HG03520 (cell line): ENCODE measurements at regions not wholly inside any gene's neighbourhood (a gene's known extent, or its start where the extent isn't known, plus 50 kb on each side); places are given as distances from the start of the nearest gene placed in this dataset.

ENCODE experiments used
- ATAC-seq: cut with Tn5 transposase; IDR thresholded peaks from one replicate; pipeline ENCODE4 v1.9.1; 2021; ENCODE audit warnings: mild to moderate bottlenecking, moderate library complexity; ENCODE audit not compliant: unreplicated experiment

- no peak for ATAC-seq
Measured at GRCh38 chr2:143965493-143966164, 554.3 kb downstream of the ZEB2 start.

DNA sequence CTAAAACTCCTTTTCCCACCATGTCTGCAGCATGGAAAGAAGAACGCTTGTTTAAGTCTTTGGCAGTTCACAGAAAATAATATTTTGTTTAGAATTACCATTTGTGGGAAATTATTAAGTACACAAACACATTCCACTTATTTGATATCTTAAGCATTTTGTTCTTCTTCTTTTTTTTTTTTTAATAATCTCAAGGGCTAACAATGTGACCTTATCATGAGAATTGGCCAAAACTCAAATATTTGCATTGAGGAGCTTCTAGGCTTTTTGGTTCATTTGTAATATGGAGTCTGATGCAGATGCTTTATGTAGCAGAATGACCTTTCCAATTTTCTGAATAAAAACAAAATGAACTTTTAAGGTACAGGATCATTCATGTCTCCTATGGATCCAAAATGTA lies 555.0 kb downstream of the ZEB2 start:
- ATAC-seq: no peak

DNA sequence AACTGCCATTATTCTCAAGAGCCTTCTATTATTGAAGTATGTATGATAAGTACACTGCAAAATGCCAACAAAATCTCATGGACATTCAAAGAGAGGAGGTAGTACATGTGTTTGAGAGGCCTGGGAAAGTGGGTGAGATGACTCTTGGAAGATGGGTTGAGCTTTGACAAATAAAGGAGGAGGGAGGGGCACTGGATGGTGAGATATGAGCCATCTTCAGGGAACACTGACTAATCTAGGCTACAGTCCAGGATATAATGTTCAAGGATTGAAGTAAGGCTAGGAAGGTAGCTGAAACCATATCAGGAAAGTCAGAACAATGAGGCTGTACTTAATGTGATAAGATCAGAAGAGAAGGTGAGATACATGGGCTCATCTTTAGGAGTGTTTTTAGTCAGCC lies 559.7 kb downstream of the ZEB2 start:
- no peak for ATAC-seq

DNA sequence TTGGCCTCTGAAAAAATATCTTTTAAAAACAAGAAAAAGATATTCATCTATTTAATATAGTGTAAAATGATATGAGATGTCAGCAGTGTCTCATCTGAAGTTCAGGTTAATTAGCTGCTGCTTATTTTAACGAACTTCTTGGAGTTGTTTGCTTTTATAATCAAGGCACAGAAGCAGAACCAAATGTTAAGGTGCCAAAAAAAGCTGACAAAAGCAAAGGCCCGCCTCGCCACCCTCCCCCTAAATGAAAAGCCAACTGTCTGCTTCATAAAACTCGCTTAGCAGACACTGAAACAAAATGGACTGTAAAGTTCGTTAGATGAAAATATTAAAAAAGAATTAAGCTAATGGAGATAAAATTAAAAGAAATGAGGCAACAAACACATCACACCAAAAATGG lies 562.6 kb downstream of the ZEB2 start:
- ATAC-seq: no peak

DNA sequence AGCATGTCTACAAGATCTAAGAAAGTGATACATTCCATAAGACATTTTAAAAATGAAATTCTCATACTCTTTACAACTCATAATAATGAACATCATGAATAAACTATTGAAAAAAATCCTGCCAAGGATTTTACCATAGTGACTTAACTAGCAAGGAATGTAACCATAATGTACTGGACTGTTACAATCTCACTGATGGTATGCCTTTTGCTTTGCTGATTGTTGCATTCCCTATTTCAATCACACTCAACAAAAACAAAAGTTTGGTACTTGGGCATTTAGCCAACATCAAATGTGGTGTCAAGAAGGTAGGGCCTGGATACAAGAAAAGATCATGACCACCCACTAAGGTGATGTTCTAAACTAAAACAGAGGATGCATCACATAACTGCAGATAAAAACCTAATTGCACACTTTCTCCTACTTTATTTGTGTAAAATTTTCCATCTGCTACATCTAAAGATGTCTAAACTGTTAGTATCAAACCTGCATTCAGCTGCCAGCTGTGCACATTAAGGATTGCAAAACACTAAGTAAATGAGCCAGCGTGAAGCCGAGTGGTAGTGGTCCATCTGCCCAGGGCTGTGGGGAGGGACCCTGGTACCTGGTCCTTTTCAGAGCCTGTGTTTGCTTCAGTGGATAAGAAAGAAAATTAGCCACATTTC lies 564.4 kb downstream of the ZEB2 start:
- ATAC-seq: no peak

DNA sequence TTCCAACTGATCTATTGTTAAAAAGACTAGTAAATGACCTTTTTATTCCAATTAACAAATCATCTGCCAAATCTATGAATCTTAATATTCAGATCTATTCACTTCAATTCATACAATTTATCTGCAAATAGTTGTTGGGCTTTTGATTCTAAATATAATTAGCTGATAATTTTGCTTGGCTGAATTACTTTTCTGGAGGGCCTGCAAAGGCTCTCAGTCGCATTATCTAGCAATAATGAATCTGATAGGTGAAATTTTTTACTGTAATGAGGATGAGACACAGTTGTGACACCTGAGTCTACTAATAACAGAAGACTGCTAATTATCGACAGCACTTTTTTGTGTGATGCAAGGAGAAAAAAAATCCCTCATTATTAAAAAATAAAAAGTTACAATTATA lies 565.1 kb downstream of the ZEB2 start:
- ATAC-seq: no peak

DNA sequence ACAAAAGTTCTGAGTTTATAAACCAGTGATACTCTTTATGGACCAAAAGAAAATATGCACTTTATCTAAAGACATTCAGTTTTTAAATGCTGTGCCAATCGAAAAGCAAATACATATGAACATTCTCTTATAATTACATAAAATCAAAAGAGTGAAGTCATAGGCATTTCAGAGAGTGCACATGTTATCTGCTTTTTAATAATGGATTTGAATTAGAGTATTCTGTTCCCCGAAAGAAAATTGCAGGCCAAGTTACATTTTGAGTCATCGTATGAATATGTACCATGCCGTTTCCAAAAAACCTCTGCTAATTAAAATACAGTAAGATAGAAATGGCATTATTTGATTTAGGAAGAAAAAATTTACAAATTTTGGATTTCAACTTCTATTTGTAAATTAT lies 565.7 kb downstream of the ZEB2 start:
- no peak for ATAC-seq

GRCh38 chr2:143953451-143954030 lies 566.4 kb downstream of the ZEB2 start:
- ATAC-seq: no peak

GRCh38 chr2:143952536-143952935 lies 567.4 kb downstream of the ZEB2 start:
- no peak for ATAC-seq

DNA sequence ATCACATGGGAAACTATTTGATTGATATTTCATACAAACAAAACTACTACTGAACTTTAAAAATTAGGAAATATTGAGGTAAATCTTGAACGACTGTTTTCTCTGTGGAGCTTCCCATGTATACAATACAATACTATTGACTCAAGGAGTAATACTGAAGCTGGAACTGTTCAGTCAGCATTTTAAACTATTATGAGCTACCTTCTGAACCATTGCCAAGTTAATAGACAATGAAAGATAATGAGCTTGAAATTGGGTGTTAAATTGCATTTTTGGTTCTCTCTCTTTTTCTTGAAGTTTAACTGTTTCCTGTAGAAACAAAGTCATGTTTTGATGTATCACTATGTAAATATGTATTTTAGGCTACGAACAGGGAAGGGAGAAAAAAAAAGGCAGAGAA lies 569.2 kb downstream of the ZEB2 start:
- ATAC-seq: no peak

DNA sequence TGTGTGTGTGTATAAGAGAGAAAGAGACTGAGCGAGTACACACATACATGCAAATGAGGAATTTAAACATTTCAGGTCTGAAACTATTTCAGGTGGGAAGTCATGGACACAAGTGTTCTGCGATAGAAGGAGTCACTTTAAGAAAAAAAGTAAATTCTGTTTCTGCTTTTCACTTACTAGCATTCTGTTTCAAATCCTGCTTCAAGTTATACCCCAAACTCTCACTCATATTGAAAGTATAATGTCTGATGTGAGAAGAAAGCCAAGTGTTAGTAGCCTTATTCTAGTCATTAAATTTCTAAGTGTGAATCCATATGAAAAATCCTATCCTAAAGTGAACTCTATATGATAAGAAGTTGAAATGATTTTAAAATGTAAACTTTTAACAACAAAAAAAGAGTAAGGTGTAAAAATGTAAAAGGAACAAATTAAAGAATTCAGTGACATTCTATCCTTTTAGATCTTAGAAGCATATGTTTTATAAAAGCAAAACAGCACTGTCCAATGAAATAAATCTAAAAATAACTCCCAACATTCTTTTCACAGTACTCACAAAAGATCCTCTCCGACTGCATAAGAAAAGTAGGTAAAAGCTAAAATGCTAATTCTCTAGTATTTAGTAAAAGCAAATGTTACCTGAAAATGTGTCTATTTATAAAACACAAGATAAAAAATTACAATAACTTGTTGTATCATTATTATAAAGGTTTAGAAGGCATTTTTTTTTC lies 570.6 kb downstream of the ZEB2 start:
- no peak for ATAC-seq

GRCh38 chr2:143948710-143949109 lies 571.2 kb downstream of the ZEB2 start:
- no peak for ATAC-seq

GRCh38 chr2:143946436-143947391 lies 573.2 kb downstream of the ZEB2 start:
- no peak for ATAC-seq

- no peak for ATAC-seq
Measured at GRCh38 chr2:143942486-143942885, 577.4 kb downstream of the ZEB2 start.

DNA sequence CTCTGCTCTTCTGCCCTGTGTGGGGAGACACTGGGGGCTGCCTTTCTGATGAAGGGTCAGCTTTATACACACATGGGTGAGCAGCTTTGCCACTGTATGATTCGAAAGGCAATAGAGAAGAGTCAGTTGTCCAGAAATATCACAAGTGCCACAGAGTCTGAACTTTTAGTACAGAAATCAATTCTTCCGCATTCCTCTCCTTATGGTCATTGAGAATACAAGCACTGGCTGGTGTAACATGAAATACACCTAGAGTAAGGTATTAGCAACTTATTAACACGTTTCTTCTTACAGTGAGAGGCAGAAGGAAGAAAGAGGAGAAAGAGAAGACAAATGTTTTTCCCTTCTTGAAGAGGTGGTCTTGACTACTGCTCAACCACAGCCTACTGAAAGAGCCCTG lies 579.2 kb downstream of the ZEB2 start:
- no peak for ATAC-seq

GRCh38 chr2:143939626-143940330 lies 580.1 kb downstream of the ZEB2 start:
- no peak for ATAC-seq

- peak; percentile 4 for ATAC-seq
Measured at GRCh38 chr2:143937723-143938350, 582.1 kb downstream of the ZEB2 start.

- peak; percentile 70 for ATAC-seq
Measured at GRCh38 chr2:143936848-143937722, 582.8 kb downstream of the ZEB2 start.

- ATAC-seq: no peak
Measured at GRCh38 chr2:143936538-143936847, 583.4 kb downstream of the ZEB2 start.
